Upper lobe of left lung (tissue), 6 donors: ENCODE measurements at regions not wholly inside any gene's neighbourhood (a gene's known extent, or its start where the extent isn't known, plus 50 kb on each side); places are given as distances from the start of the nearest gene placed in this dataset.

Experiments used
- ATAC-seq, 2 donors: fragments of 200-7000 bp; cut with Tn5 transposase; one replicate each; pipeline ENCODE4 v1.9.1; 2022; ENCODE audit warnings: mild to moderate bottlenecking in 2 of 2, moderate library complexity in 2 of 2; ENCODE audit not compliant: low FRiP score in 2 of 2
- DNase-seq, 2 donors: peaks; one replicate each; pipeline ENCODE4 v3.0.0-alpha.2; 2019 to 2020
- H3K27ac ChIP-seq, 4 donors: fragments of 200-600 bp; sonication (generic); one replicate each; pipeline ENCODE4 v1.5.1; 2016 to 2019
- H3K27me3 ChIP-seq, 4 donors: fragments of 200-600 bp; sonication (generic); one replicate each; pipeline ENCODE4 v1.5.1; 2017 to 2019
- H3K36me3 ChIP-seq, 4 donors: fragments of 200-600 bp; sonication (generic); one replicate each; pipeline ENCODE4 v1.5.1; 2016 to 2019
- H3K4me1 ChIP-seq, 4 donors: fragments of 200-600 bp; sonication (generic); one replicate each; pipeline ENCODE4 v1.5.1; 2018 to 2019
- H3K4me3 ChIP-seq, 4 donors: fragments of 200-600 bp; sonication (generic); one replicate each; pipeline ENCODE4 v1.5.1; 2017 to 2019; ENCODE audit warnings: mild to moderate bottlenecking in 2 of 4, moderate library complexity in 1 of 4
- H3K9me3 ChIP-seq, 4 donors: fragments of 200-600 bp; sonication (generic); one replicate each; pipeline ENCODE4 v1.5.1; 2018 to 2019
- EP300 ChIP-seq, 4 donors: sonication (generic); formaldehyde crosslinking; IDR thresholded peaks; one replicate each; pipeline ENCODE4 v1.5.1; 2017; ENCODE audit warnings: antibody characterized with exemption in 4 of 4, control low read depth in 2 of 4
- POLR2A ChIP-seq, 4 donors: fragments of 450-650 bp; IDR thresholded peaks; one replicate each; pipeline ENCODE4 v1.5.1; 2016 to 2017; ENCODE audit warnings: antibody characterized with exemption in 4 of 4, mild to moderate bottlenecking in 2 of 4
- POLR2AphosphoS5 ChIP-seq, 2 donors: sonication (generic); formaldehyde crosslinking; IDR thresholded peaks; one replicate each; pipeline ENCODE4 v1.5.1; 2017; ENCODE audit warnings: antibody characterized with exemption in 2 of 2
- WGBS, 2 donors: methylation state at CpG; one replicate each; pipeline ENCODE4 v1.1.5; 2017 to 2018; 5-methylcytosine and 5-hydroxymethylcytosine counted together
- TF ChIP-seq, protein P1 (sequence below), 6 experiments: fragments of 450-650 bp in 4 of 6; fragments of 200-600 bp in 2 of 6; sonication (generic) in 2 of 6; IDR thresholded peaks; one replicate each; pipeline ENCODE4 v1.5.1; 2016 to 2019; ENCODE audit warnings: antibody characterized with exemption in 6 of 6
- donor health status: DM: no; HTN: no; CAD: no; lungs with moderate emphysema.
- donor health status: DM: no; HTN: yes; CAD: no; lungs with severe emphysema.

- DNase-seq (no peak), ATAC-seq (no peak)
- no peaks in the 10 kb centered on the region for H3K36me3 ChIP-seq
- H3K27ac ChIP-seq, result peak overlapping the region in 1 of 4 donors; percentile 1
- no peaks in the 10 kb centered on the region for H3K9me3 ChIP-seq
- no peaks in the 10 kb centered on the region for H3K27me3 ChIP-seq
- TF ChIP-seq POLR2AphosphoS5 (IDR thresholded peaks at IDR 0.05) (no peak), POLR2A (IDR thresholded peaks at IDR 0.05) (no peak), EP300 (IDR thresholded peaks at IDR 0.05) (no peak)
- TF ChIP-seq, protein P1, sequence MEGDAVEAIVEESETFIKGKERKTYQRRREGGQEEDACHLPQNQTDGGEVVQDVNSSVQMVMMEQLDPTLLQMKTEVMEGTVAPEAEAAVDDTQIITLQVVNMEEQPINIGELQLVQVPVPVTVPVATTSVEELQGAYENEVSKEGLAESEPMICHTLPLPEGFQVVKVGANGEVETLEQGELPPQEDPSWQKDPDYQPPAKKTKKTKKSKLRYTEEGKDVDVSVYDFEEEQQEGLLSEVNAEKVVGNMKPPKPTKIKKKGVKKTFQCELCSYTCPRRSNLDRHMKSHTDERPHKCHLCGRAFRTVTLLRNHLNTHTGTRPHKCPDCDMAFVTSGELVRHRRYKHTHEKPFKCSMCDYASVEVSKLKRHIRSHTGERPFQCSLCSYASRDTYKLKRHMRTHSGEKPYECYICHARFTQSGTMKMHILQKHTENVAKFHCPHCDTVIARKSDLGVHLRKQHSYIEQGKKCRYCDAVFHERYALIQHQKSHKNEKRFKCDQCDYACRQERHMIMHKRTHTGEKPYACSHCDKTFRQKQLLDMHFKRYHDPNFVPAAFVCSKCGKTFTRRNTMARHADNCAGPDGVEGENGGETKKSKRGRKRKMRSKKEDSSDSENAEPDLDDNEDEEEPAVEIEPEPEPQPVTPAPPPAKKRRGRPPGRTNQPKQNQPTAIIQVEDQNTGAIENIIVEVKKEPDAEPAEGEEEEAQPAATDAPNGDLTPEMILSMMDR (IDR thresholded peaks at IDR 0.05), result no peak
- peaks cover 28 to 53% (median 30%) of the 10 kb centered on the region in 4 donors for H3K4me1 ChIP-seq
- H3K4me3 ChIP-seq, result no peak overlapping the region
- WGBS, 2 donors, result 87 to 94% methylated on average over 9 of the region's 9 CpGs
Measured at GRCh38 chr9:109905472-109905871, 125.5 kb downstream of the PALM2AKAP2 start.

GRCh38 chr9:109906766-109907382, 126.9 kb downstream of the PALM2AKAP2 start:
- DNase-seq, result no peak
- TF ChIP-seq, protein P1 (IDR thresholded peaks at IDR 0.05), result no peak
- TF ChIP-seq POLR2A (IDR thresholded peaks at IDR 0.05), result no peak

GRCh38 chr9:109907400-109907799, 127.4 kb downstream of the PALM2AKAP2 start:
- 47 to 56% methylated on average over 5 of the region's 5 CpGs for WGBS, 2 donors
- DNase-seq (peak in 1 of 2 donors; percentile 39), ATAC-seq (peak in 1 of 2 donors; percentile 35)
- peak overlapping the region; percentile 36 to 87 (median 65) for H3K27ac ChIP-seq
- no peak overlapping the region for H3K4me3 ChIP-seq
- H3K9me3 ChIP-seq, result no peaks in the 10 kb centered on the region
- no peaks in the 10 kb centered on the region for H3K36me3 ChIP-seq
- H3K4me1 ChIP-seq, result peaks cover 42 to 68% (median 46%) of the 10 kb centered on the region in 4 donors
- no peaks in the 10 kb centered on the region for H3K27me3 ChIP-seq
- TF ChIP-seq, protein P1 (IDR thresholded peaks at IDR 0.05), result no peak
- TF ChIP-seq EP300 (IDR thresholded peaks at IDR 0.05) (peak in 2 of 4 donors; percentile 54 to 59), POLR2A (IDR thresholded peaks at IDR 0.05) (no peak), POLR2AphosphoS5 (IDR thresholded peaks at IDR 0.05) (peak; percentile 75 to 83)

More at GRCh38 chr9:109906766-109907382, 126.9 kb downstream of the PALM2AKAP2 start:
- no peaks in the 10 kb centered on the region for H3K27me3 ChIP-seq
- no peaks in the 10 kb centered on the region for H3K9me3 ChIP-seq
- H3K27ac ChIP-seq, result peak overlapping the region; percentile 27 to 87 (median 65)
- H3K36me3 ChIP-seq, result no peaks in the 10 kb centered on the region
- no peak for ATAC-seq
- peaks cover 42 to 66% (median 44%) of the 10 kb centered on the region in 4 donors for H3K4me1 ChIP-seq
- 63 to 65% methylated on average over 2 of the region's 2 CpGs for WGBS, 2 donors
- H3K4me3 ChIP-seq, result no peak overlapping the region

DNA sequence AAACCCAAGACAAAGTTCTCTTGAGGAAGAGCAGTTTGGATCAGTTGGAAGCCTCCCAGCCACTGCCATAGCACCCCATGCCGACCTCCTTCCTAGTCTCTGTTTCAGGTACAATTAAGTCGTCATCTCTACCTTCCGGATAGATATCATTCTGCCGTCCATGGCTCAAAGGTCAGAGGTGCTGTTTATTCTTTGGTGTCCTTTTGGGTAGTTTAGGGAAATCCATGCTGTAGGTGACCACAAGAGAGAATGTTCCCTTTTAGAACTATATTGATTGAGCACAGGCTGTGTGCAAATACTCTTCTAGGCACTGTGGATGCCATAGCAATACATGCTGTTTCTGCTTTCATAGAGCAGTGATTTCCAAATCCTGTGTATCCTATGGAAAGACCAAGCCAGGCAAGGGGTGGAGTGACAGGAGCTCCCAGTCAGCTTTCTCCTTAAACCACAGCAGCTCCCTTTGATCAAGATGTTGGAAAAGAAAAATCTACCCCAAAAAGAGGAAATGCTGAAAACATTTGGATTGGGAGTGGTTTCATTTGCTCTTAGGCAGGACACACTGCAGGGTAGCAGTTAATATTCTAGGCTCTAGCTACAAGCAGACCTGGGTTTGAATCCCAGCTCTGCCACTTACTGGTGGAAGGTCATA, 127.9 kb downstream of the PALM2AKAP2 start:
- H3K4me1 ChIP-seq, result peaks cover 47 to 73% (median 50%) of the 10 kb centered on the region in 4 donors
- TF ChIP-seq POLR2AphosphoS5 (IDR thresholded peaks at IDR 0.05), result no peak
- TF ChIP-seq EP300 (IDR thresholded peaks at IDR 0.05), result no peak
- no peak for TF ChIP-seq POLR2A (IDR thresholded peaks at IDR 0.05)
- TF ChIP-seq, protein P1 (IDR thresholded peaks at IDR 0.05), result no peak
- DNase-seq (no peak), ATAC-seq (no peak)
- peak overlapping the region; percentile 36 to 87 (median 60) for H3K27ac ChIP-seq
- no peak overlapping the region for H3K4me3 ChIP-seq
- H3K36me3 ChIP-seq, result no peaks in the 10 kb centered on the region
- H3K9me3 ChIP-seq, result no peaks in the 10 kb centered on the region
- WGBS, 2 donors, result 54 to 72% methylated on average over 4 of the region's 4 CpGs
- no peaks in the 10 kb centered on the region for H3K27me3 ChIP-seq
